Hypothalamus (tissue), 51 donors: ENCODE measurements at regions not wholly inside any gene's neighbourhood (a gene's known extent, or its start where the extent isn't known, plus 50 kb on each side); places are given as distances from the start of the nearest gene placed in this dataset.
A peak's percentile ranks its signal among the peaks of the same experiment; 100 is the strongest.

ENCODE experiments used
- DNase-seq, 51 donors: peaks; one replicate each; lab custom pipeline; 2025; lab: John Stamatoyannopoulos, UW

DNA sequence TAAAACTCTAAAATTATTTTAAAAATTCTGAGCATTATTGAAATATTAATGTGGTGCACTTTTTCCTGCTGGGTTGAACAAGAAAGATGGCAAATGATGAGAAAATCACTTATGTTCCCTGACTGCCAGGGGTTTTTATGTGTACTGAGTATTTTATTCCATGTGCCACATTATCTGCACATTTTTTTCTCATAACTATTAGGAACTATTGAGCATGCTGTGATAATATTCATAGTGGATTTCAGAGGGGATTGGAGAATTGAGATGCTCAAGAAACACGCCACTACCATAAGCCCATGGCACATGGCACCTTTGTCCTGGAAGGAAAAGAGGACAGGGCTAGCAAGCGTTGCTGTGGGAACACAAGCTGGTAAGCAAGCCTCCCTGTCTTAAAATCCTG is 478.5 kb upstream of the GYPC start:
- no peak for DNase-seq

DNA sequence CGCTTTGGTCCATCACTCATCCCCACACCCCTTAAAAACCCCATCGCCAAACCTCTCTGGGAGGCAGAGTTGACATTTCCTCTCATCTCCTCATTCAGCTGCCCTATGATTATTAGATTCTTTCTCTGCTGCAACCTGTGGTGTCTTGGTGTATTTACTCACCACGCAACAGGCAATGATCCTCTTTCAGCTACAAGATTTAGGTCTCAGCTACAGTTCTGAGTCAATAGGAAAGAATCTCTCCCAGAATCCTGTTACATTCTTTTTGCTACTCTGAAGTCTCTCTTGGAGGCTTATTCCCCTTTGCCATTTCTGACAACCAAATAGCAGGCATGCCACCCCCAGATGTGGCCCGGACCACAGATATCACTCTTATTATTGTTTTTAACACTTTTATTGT is 468.3 kb upstream of the GYPC start:
- DNase-seq: no peak

DNA sequence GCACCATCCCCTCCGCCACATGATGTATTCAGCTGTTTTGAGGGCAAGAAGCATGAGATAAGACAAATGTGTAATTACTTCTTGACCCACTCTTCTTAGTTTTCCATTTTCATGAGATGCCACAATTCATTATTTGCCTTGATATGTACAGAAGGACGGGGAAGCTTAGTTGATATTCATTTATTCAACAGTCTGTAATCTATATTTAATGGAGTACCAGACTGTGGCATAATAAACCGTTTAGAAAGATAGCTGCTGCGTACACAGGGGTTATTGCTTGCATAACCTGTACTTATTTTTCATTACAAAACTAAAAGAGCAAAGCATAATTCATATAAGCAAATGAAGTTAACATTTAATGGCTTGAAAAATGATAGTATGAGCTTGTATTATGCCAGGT is 466.4 kb upstream of the GYPC start:
- DNase-seq: no peak

DNA sequence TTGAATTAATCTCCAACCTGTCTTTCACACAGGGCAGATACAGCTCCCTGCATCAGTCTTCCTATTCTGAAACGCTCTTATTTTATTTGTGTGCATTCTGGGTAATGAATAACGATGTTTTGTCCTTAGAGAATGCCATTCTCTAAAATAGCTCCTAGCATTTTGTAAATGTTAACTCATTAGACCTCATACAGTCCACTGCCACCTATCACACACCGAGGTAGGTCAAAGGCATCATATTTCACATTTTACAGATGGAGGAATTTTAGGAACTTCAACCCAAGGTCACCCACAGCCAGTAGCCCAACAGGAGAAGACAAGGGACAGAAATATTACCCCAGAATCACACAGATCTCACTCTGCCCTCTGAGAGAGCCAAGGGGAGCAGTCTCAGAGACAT is 455.4 kb upstream of the GYPC start:
- DNase-seq: no peak

DNA sequence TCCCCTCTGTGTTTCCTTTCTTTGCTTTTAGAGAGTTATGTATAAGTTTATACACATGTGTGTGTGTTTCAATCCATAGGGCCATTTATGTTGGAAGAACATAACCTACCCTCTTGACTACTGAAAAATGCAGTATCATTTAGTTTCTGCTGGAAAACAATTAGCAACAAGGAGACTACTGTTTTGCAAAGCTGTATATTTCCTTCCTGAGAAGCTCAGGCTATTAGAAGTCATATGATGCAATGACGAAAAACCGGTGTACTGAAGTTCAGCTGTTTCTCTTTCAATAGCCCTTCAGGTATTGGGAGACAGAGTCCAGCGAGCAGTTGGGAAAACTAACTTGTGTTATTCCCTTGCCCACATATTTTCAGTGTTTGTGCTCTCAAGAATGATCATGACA is 447.7 kb upstream of the GYPC start:
- no peak for DNase-seq

DNA sequence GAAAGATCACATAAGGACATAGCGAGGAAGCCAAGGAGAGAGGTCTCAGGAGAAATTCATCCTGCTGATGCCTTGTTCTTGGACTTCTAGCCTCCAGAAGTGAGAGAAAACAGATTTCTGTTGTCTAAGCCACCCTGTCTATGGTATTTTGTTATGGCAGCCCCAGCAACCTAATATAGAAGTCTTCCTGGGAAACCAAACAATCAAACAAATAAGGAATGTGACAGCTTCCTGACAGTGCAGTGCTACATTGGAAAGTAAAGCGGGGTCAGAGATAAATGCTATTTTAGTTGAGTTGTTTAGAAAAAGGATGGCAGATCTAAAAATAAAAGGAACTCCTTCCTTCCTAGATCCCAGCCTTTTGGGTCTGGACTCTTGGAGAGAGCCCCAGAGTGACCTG is 443.2 kb upstream of the GYPC start:
- no peak for DNase-seq

DNA sequence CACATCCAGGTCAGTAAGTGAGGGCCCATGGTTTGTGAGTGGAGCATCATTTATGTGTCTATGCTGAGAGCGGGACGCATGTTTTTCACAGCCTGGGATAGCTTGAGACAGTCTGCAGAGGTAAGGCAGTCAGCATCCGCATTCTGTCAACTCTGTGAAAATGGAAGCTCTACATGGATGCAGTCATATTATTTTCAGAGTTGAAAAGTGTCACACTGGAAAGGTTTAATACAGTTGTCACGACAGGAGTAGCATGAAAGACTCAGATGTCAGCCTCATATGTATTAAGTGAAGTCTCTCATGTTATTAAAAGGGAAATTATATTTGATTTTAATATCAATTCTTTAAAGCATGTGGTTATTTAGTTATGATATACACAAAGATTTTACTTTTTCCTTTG is 436.9 kb upstream of the GYPC start:
- no peak for DNase-seq

DNA sequence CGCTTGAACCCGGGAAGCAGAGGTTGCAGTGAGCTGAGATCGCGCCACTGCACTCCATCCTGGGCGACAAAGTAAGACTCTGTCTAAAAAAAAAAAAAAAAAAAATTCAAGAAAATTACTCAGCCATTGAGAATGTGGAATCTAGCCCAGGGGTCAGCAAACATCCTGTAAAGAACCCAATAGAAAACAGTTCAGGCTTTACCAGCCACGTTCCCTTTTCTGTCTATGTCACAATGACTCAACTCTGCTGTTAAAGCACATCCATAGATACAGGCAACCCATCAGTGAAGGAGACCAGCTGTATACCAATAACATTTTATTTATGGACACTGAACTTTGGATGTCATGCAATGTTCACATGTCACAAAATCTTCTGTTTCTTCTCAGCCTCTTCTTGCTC is 435.6 kb upstream of the GYPC start:
- no peak for DNase-seq

DNA sequence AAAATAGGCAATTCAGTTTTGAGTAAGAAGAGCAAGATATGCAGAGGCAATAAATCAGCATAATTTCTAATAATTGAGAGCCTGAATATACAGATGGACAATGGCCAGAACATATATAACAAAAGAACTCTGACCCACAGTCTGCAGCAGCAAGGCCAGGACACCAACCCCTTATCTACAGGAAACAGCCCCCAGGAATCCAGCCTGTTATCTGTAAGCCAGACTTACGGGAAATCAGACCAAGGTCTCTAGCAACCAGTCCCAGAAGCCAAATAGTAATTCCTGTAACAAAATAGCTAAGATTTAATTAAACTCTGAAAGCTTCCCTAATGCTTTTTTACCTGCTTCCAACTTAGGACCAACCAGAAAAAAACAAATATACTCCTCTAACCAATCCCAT is 434.5 kb upstream of the GYPC start:
- no peak for DNase-seq

DNA sequence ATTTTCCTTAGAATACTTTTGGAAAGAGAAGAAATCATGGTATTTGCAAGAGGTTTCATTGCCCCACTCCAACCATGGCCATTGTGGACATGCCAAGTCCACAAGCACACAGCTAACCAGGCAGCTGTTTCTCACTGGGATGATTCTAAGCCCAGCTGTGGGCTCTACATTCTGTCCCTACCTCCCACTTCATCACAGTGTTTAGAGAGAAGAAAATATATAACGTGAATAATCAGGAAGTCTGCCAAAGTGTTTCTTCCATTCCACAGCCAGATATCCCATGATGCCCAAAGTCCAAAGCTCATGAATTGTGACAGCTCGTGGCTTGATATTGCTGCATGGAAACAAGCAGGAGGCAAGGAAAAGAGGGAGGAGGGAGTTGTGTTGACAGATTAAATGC is 433.7 kb upstream of the GYPC start:
- no peak for DNase-seq

DNA sequence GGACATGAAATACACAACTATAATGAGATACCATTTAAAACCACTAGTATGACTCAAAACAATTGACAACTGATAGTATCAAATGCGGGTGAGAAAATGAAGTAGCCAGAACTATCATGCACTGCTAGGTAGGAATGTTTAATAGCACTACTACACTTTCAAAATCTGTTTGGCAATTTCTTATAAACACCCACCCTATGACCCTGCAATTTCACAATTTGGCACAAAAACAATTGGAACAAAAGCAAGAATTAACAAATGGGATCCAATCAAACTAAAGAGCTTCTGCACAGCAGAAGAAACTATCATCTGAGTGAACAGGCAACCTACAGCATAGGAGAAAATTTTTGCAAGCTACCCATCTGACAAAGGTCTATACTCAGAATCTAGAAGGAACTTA is 431.2 kb upstream of the GYPC start:
- DNase-seq: no peak

DNA sequence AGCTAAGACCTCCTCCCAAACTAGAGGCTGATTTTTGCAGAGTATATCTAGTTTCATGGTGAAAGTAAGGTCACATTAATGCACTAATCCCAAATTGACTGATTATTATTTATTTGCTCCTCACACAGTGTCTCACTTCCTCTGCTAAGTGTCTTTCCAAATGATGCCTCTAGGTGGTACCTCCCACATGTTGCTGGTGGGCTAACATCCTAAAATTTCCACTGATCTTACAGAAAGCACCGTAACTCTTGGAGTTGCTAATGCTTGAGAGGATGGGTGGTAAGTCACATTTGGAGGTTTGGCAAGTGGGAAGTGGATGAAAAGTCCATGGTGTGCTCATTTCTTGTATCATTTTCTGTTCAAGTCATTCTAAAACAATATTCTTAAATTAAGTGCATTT is 428.7 kb upstream of the GYPC start:
- DNase-seq: no peak

DNA sequence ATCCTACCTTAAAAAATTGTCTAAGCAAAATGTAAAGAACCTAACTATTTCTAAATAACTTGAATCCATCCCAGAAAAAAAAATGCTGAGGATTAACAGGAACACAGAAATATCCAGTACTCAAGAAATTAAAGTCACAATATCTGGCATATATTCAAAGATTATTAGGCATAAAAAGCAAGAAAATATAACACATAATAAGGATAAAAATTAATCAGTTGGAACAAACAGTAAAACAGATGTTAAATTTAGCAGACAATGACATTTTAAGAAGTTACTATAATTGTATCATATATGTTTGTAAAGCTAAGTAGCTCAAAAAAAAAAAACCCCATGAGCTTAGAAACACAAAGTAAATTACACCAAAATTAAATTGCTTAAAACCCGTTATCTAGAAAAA is 427.4 kb upstream of the GYPC start:
- no peak for DNase-seq

DNA sequence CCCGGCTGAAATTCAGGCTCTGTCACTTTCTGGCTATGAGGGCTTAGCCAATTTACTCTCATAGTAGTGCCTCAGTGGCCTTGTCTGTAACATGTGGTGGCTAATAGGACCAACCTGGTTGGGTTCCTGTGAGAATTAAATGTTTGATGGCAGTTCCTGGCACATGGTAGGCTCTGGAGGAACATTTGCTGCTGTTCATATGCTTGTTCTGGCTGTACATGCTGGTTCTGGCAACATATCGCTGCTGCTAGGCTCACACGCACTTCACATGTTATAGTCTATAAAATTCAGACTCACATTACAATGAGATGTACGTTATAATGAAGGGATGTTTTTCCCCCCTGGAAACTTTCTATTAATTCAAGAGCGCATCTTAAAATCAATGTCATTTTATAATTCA is 417.7 kb upstream of the GYPC start:
- DNase-seq: no peak

DNA sequence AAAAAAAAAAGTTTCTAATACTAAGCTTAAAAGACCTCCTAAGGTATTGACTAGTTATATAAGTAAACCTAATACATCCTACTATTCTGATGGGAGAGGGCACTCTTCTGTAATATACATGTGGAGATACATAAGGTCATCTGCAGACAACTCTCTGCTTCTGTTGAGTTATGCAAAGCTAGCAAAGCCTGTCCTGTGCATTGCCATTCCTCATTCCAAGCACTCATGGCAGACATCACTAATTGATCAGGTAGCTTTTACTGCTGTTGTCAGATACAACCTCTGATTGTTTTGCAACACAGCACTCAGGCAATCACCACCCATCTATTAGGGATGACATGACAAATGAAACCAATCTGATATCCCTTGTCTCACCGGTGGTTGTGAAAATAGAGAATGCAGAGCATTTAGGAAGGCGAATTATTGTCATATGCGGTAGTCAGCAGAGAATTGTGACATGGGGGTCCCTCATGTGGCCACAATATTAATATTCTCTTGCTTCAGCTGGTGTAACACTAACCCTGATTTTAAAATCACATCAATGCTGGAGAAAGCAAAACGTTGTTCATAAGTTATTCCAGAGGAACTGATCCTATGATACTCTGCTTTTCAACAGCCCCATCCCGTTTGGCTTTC is 416.5 kb upstream of the GYPC start:
- DNase-seq: no peak

DNA sequence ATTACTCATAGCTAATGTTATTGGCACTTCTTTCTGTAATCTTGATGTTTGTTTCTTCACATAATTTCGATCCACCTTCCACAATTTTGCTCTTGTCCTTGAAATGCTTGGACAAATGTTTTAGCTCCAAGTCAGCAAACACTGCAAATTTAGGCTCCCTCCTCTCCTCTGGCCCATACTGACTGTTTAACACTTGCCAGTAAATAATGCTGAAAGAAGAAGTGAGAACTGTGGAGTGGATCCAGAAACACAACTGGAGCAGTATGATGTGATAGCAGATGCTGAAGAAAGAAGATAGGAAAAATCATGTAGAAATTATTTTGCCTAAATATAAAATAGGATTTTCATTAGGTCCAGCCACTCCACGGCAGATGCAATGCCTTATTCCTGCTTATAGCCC is 415.0 kb upstream of the GYPC start:
- no peak for DNase-seq

DNA sequence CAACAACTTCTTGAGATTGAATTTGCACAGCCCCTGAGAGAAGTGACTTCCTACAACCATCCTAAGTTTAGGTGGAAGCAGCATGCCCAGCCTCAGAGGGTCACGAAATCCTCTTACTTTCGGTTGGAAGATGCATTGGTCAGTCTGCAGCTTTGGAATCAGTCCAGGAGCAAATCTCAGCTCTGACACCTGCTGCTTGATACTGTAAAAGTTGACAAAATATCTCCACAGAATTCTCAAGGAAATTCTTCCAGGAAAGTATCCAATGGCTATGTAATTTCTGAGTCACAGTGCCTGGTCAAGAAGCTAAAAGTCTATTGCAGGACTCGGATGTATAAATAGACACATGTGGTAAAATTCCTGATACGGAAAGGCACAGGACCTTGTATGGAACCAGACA is 414.5 kb upstream of the GYPC start:
- no peak for DNase-seq

DNA sequence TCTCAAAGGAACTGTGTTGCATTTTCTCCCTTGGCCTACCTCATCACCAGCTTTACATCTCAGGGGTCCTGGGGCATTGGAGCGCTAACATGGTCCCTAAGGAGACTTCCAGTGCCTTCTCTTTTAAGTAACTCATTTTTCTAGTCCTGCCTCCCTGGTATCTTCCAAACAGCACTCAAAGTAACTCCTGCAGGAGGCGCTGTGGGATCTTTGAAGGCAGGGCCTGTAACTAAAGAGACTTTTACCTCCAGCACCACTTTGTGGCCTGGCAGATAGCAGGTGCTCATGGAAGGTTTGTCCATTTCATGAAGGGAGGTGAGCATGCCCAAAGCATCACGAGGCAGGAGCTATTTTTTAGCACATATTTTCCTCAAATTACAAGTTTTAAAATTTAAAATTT is 411.0 kb upstream of the GYPC start:
- peak in 7 of 51 donors; percentile 1 to 22 (median 9) for DNase-seq

DNA sequence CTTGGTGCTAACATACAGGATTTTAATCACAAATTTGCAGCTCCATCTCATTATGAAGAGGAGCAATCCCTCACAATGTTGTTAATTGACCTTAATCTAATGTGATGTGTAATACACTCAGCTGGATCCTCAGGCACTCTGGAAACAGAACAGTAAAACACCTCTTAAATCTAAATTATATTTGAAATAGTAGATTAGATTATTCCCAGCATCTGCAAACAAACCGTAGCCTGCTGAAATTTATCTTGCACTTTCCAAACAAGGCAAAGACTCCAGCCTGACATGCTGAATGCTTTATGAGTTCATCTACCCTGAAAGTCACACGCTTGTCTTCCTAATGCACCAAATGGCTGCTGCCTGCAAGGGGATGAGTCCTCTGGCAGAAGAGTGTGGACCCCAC is 402.3 kb upstream of the GYPC start:
- DNase-seq: no peak

DNA sequence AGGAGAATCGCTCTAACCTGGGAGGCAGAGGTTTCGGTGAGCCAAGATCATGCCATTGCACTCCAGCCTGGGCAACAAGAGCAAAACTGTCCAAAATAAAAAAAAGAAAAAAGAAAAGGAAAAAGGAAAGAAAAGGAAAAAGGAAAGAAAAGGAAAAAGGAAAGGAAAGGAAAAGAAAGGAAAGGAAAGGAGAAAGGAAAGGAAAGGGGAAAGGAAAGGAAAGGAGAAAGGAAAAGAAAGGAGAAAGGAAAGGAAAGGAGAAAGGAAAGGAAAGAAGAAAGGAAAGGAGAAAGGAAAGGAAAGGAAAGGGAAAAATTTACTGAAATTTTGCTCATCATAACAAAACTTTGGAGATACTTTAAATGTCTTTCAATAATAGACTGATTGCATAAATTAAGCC is 391.3 kb upstream of the GYPC start:
- no peak for DNase-seq

DNA sequence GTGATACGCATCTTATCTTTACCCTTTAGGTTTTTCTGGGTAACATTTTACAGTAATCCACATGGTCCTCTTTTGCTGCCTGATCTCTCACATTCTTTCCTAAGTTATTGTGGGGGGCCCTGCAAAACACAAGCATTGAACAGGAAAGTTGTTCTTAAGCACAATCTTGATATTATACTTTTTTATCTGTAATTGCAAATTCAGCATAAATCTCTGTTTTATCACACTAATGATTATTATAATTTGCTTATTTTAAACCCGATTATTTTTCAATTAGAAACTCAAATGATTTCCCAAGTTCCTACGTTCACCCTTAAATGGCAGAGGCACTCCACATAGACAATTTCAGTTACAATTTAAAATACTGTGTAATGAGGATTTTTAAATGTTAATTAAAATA is 386.0 kb upstream of the GYPC start:
- DNase-seq: no peak

DNA sequence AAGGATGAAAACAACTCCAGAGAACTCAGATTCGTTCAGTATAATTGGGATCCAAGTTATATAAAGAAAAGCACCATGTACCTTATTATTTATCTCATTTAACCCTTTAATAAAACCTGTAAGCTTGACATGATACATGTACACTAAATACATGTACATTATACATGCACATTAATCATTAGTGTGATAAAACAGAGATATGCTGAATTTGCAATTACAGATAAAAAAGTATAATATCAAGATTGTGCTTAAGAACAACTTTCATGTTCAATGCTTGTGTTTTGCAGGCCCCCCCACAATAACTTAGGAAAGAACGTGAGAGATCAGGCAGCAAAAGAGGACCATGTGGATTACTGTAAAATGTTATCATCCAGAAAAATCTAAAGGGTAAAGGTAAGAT is 385.4 kb upstream of the GYPC start:
- no peak for DNase-seq

DNA sequence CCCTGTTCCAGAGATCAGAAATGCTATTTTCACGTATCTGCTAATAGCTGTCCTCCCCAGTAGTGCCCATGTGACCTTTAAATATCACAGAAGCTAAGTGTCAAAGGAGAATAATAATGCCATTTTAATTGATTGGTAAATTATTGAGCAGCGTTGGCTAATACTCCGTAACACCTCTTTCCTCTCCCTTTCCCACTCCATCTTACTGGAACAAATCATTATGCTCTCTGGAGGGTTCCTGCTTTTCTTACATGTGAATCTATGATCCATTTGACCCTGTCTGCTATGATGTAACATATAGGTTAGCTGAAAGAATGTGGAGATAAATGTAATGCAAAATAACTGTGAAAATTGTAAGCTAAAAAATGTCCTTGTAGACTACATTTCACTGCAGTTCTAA is 383.6 kb upstream of the GYPC start:
- no peak for DNase-seq

DNA sequence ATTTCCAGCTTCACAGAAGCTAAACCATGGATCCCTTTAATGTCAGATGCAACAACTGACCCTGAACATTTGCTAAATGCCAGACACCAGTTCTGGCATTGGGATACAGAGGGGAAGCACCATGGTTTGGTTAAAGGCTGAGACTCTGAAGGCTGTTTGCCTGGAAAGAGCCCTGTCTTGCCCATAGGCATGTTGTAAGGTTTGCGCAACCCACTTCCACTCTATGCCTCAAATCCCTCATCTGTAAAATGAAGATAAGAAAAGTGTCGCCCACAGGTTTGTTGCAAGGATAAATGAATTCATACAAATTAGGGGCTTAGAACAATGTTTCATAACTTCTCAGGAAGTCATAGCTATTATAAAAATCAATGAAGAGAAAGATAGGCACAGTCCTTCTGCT is 380.9 kb upstream of the GYPC start:
- DNase-seq: no peak
